ENCODE measurements at regions not wholly inside any gene's neighbourhood (a gene's known extent, or its start where the extent isn't known, plus 50 kb on each side); places are given as distances from the start of the nearest gene placed in this dataset.

DNA sequence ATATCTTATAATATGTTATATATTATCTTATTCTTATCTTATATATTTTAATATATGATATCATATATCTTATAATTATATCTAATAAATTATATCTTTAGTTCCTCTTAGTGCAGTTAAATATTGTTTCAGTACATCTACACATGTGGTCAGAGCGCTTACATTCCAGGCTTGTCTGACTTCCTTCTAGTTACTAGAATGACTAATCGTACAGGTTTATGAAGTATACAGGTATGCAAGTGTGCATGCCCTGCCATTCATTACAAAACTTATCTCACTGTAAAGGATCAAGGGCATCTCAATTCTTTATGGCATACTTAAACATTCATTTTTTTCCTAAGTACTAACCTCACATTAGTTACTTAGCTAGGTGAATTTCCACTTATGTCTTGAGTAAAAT, 1278.0 kb upstream of the MAP3K7 start:
- no peak overlapping the region for H3K4me3 ChIP-seq (ENCODE audit: low read depth, low read length)
- DNase-seq (ENCODE audit: low read depth) = no peak
- TF ChIP-seq, protein P1, sequence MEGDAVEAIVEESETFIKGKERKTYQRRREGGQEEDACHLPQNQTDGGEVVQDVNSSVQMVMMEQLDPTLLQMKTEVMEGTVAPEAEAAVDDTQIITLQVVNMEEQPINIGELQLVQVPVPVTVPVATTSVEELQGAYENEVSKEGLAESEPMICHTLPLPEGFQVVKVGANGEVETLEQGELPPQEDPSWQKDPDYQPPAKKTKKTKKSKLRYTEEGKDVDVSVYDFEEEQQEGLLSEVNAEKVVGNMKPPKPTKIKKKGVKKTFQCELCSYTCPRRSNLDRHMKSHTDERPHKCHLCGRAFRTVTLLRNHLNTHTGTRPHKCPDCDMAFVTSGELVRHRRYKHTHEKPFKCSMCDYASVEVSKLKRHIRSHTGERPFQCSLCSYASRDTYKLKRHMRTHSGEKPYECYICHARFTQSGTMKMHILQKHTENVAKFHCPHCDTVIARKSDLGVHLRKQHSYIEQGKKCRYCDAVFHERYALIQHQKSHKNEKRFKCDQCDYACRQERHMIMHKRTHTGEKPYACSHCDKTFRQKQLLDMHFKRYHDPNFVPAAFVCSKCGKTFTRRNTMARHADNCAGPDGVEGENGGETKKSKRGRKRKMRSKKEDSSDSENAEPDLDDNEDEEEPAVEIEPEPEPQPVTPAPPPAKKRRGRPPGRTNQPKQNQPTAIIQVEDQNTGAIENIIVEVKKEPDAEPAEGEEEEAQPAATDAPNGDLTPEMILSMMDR (IDR thresholded peaks at IDR 0.05; ENCODE audit: low read depth, low read length, missing control alignments) = no peak

- no peak overlapping the region for H3K4me3 ChIP-seq (ENCODE audit: low read depth, low read length)
Observed at GRCh38 chr6:91860541-91861335, 1273.9 kb upstream of the MAP3K7 start.

DNA sequence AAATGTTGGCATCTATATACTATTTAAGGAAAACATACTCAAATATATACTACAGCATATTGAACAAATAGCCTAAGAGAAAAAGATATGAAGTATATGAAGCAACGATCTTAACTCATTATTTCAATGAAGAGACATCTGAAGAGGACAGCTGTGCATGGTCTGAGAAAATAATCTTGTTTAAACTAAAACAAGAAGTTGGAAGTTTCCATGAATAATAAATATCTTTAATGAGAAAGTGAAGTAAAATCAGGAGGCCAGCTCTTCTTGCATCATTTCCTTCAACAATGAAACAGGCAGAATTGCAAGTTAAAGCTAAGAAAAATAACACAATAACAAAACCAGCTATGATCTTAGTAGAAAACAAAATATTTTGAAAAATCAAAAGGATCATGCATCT, 1265.4 kb upstream of the MAP3K7 start:
- no peak overlapping the region for H3K4me3 ChIP-seq (ENCODE audit: low read depth, low read length)
- TF ChIP-seq, protein P1 (IDR thresholded peaks at IDR 0.05; ENCODE audit: low read depth, low read length, missing control alignments) = no peak

More at GRCh38 chr6:91860541-91861335, 1273.9 kb upstream of the MAP3K7 start:
- TF ChIP-seq, protein P1 (IDR thresholded peaks at IDR 0.05; ENCODE audit: low read depth, low read length, missing control alignments) = no peak
- no peak for DNase-seq (ENCODE audit: low read depth)

DNA sequence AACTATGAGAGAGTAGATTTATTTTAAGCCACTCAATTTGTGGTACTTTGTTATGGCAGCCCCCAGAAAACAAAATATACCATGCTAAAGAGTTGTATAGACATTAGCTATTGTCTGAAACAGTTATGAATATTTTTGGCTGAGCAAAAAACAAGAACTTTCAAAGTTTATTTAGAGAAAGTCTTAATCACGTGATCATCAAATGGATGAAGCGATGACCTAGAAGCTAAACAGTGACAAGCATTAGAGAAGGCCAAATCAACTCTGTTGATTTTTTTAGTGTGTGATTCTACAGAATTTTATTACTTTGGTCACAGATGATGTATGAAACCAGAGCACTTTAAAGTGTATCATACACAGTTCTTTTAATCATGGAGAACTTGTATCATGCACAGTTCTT, 1247.9 kb upstream of the MAP3K7 start:
- no peak overlapping the region for H3K4me3 ChIP-seq (ENCODE audit: low read depth, low read length)
- no peak for DNase-seq (ENCODE audit: low read depth)
- TF ChIP-seq, protein P1 (IDR thresholded peaks at IDR 0.05; ENCODE audit: low read depth, low read length, missing control alignments) = no peak

More for the DNA sequence above, 1265.4 kb upstream of the MAP3K7 start:
- DNase-seq (ENCODE audit: low read depth) = no peak

DNA sequence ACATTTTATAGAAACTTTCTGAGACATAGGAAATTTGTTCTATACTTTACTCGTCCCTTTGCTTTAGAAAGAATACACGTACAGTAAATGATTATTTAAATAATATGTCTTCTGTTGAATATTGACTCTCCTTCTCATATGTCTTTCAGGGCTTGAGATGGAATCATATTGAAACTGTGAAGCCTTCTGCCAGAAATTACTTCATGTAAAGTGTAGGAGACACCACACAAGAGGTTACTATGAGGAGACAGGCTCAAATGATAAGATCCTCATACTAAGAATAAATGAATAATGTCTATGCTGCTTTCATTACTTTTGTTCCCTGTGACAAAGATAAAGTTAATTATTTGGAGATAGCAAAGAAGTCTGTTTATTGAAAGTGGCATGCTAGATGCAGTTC, 1240.3 kb upstream of the MAP3K7 start:
- no peak overlapping the region for H3K4me3 ChIP-seq (ENCODE audit: low read depth, low read length)
- TF ChIP-seq, protein P1 (IDR thresholded peaks at IDR 0.05; ENCODE audit: low read depth, low read length, missing control alignments) = no peak
- no peak for DNase-seq (ENCODE audit: low read depth)

GRCh38 chr6:91826128-91826527, 1239.3 kb upstream of the MAP3K7 start:
- TF ChIP-seq, protein P1 (IDR thresholded peaks at IDR 0.05; ENCODE audit: low read depth, low read length, missing control alignments) = no peak
- H3K4me3 ChIP-seq (ENCODE audit: low read depth, low read length) = no peak overlapping the region
- DNase-seq (ENCODE audit: low read depth) = no peak

GRCh38 chr6:91824331-91824730, 1237.5 kb upstream of the MAP3K7 start:
- no peak overlapping the region for H3K4me3 ChIP-seq (ENCODE audit: low read depth, low read length)
- no peak for DNase-seq (ENCODE audit: low read depth)
- TF ChIP-seq, protein P1 (IDR thresholded peaks at IDR 0.05; ENCODE audit: low read depth, low read length, missing control alignments) = no peak
